ENCODE measurements at regions not wholly inside any gene's neighbourhood (a gene's known extent, or its start where the extent isn't known, plus 50 kb on each side); places are given as distances from the start of the nearest gene placed in this dataset.

DNA sequence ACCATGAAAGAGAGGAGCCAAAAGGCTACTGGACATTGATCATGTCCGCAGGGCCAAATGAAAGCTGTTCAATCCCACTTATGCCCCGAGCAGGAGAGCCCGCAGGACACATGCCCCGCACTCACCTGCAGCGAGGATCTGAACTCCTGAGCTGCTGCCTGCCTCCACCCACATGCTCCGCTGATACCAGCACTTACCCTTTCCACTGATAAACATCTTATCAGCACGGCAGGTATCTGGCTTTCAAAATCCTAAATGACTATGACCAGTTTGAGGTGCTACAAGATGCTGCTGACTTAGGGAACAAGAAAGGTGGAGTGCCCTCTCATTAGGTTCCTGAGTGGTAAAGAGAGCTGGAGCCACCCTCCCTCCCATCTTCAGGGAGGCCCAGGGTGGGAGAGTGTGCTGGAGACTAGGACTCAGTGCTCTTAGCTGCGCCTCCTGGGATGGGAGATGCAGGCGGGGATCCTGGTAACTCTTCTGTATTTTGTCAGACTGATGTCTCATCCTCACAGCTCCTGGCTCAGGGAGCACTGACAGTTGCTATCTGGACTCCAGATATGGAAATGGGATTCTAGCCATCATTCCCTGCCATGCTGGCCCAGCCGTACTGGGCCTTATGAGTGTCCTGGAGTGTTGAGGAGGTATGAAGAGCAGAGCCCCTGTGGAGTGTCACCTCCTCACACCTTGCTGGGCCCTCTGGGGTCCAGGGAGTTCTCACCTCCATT lies 86.4 kb upstream of the F3 start:
- TF ChIP-seq CTCF (IDR thresholded peaks at IDR 0.05) = no peak
- no peak for TF ChIP-seq POLR2A (IDR thresholded peaks at IDR 0.05)
